ENCODE measurements at regions not wholly inside any gene's neighbourhood (a gene's known extent, or its start where the extent isn't known, plus 50 kb on each side); places are given as distances from the start of the nearest gene placed in this dataset.

- no peak overlapping the region for H3K9ac ChIP-seq (ENCODE audit: insufficient read depth in 1 of 2, low read depth in 2 of 2, low read length in 2 of 2)
- H4K20me1 ChIP-seq (replicated peaks; ENCODE audit: control insufficient read depth, insufficient read depth, low read length), result no peaks in the 10 kb centered on the region
- ChIA-PET POLR2A (no interaction called here), CTCF (ENCODE audit: low intra/inter-chr PET ratio) (no interaction called here)
- H3K4me2 ChIP-seq (ENCODE audit: insufficient read depth, low read length), result no peak overlapping the region
- no peak for FAIRE-seq
- H3K9me3 ChIP-seq (replicated peaks; ENCODE audit: control insufficient read depth, insufficient read depth, low read depth, low read length), result no peaks in the 10 kb centered on the region
- 0% methylated on average over 1 of the region's 1 CpG for WGBS (ENCODE audit: insufficient coverage, low coverage, missing lambda C conversion rate)
- H3K27me3 ChIP-seq (ENCODE audit: control insufficient read depth in 2 of 2, insufficient read depth in 2 of 2, low read length in 2 of 2), result no peaks in the 10 kb centered on the region
- no peak for ATAC-seq
- H3K36me3 ChIP-seq (ENCODE audit: control insufficient read depth, insufficient read depth, low read length), result no peaks in the 10 kb centered on the region
- DNase-seq (ENCODE audit: extremely low read depth in 1 of 4, low spot score in 3 of 4), result no peak
- no peak overlapping the region for H3K4me3 ChIP-seq
- H3K9me1 ChIP-seq (ENCODE audit: control insufficient read depth, insufficient read depth, low read length), result no peaks in the 10 kb centered on the region
- H2AFZ ChIP-seq (ENCODE audit: low read depth, low read length), result no peak overlapping the region
- H3K27ac ChIP-seq (ENCODE audit: extremely low read depth, low read depth, low read length), result no peak overlapping the region
- no peaks in the 10 kb centered on the region for H3K79me2 ChIP-seq (ENCODE audit: control insufficient read depth, insufficient read depth, low read length)
- H3K4me1 ChIP-seq (replicated peaks in 1 of 2; ENCODE audit: control insufficient read depth in 2 of 2, insufficient read depth in 2 of 2, low read length in 2 of 2), result no peaks in the 10 kb centered on the region
- in situ Hi-C loops (cut with MboI), result no loop called here
- no TSS peak for BruUV-seq (replicated peaks)
- intact Hi-C loops (cut with micrococcal nuclease), result no loop called here
- no peak for TF ChIP-seq XRCC3 (IDR thresholded peaks at IDR 0.05)
- no peak for TF ChIP-seq NFIX (CRISPR knock-in tag; IDR thresholded peaks at IDR 0.05; ENCODE audit: low read depth)
- TF ChIP-seq ZNF224 (CRISPR knock-in tag; IDR thresholded peaks at IDR 0.05), result no peak
- TF ChIP-seq CLOCK (CRISPR knock-in tag; IDR thresholded peaks at IDR 0.05; ENCODE audit: borderline replicate concordance), result no peak
- no peak for TF ChIP-seq FOXK1 (CRISPR knock-in tag; IDR thresholded peaks at IDR 0.05; ENCODE audit: borderline replicate concordance)
- TF ChIP-seq E2F4 (CRISPR knock-in tag; IDR thresholded peaks at IDR 0.05; ENCODE audit: low read depth), result no peak
- no peak for TF ChIP-seq ZBTB11 (CRISPR knock-in tag; IDR thresholded peaks at IDR 0.05)
- TF ChIP-seq ARID3A (IDR thresholded peaks at IDR 0.05; ENCODE audit: borderline replicate concordance, low read depth, low read length), result no peak
- TF ChIP-seq ESRRA (IDR thresholded peaks at IDR 0.05; ENCODE audit: borderline replicate concordance, low read depth), result no peak
- no peak for TF ChIP-seq FOSL1 (tag; conservative IDR thresholded peaks at IDR 0.05)
- no peak for TF ChIP-seq ZNF347 (CRISPR knock-in tag; IDR thresholded peaks at IDR 0.05; ENCODE audit: low read depth)
- TF ChIP-seq PTBP1 (IDR thresholded peaks at IDR 0.05; ENCODE audit: low read depth, low read length), result no peak
- TF ChIP-seq POLR2AphosphoS5 (IDR thresholded peaks at IDR 0.05; ENCODE audit: control insufficient read depth, insufficient read depth, low read depth, low read length), result no peak
- no peak for TF ChIP-seq RBM15 (IDR thresholded peaks at IDR 0.05; ENCODE audit: insufficient read depth, low read length)
These were observed 245.4 kb upstream of the SPTLC3 start for GRCh38 chr20:12763406-12763805.
